GM12878 (cell line): ENCODE measurements at regions not wholly inside any gene's neighbourhood (a gene's known extent, or its start where the extent isn't known, plus 50 kb on each side); places are given as distances from the start of the nearest gene placed in this dataset.

Experiments used
- ATAC-seq: fragments of 200-7000 bp; cut with Tn5 transposase; 3 replicates; pipeline ENCODE4 v1.9.1; 2020; ENCODE audit warnings: mild to moderate bottlenecking, moderate library complexity
- BruUV-seq: library from RNA; stranded (reverse); fragments of 400-500 nt; replicated peaks from 2 replicates; lab custom pipeline; 2021; lab: Mats Ljungman, UMichigan
- CTCF ChIA-PET: fragments of 300-600 bp; sonication (Branson Sonifier 250); formaldehyde crosslinking; extraction: SDS; loops from one replicate; lab custom pipeline; 2021; ENCODE audit warnings: inconsistent platforms; lab: Yijun Ruan, JAX
- POLR2A ChIA-PET: fragments of 350-600 bp; formaldehyde crosslinking; extraction: SDS; loops from one replicate; lab custom pipeline; 2021; ENCODE audit warnings: inconsistent platforms; lab: Charles Lee
- RAD21 ChIA-PET: fragments of 300-600 bp; sonication (Branson Sonifier 250); formaldehyde crosslinking; loops from one replicate; lab custom pipeline; 2023; ENCODE audit warnings: antibody characterized with exemption; ENCODE audit not compliant: unreplicated experiment; lab: Charles Lee
- SMC1A ChIA-PET: fragments of 300-600 bp; sonication (Branson Sonifier 250); formaldehyde crosslinking; loops from one replicate; lab custom pipeline; 2023; ENCODE audit not compliant: unreplicated experiment, uncharacterized antibody; lab: Charles Lee
- DNase-seq: peaks from one replicate; pipeline ENCODE4 v3.0.0-alpha.2; 2011; ENCODE audit warnings: low read depth, low spot score
- FAIRE-seq: peaks from 3 replicates; lab custom pipeline; 2011; peaks lifted over from hg19 to GRCh38; lab: Jason Lieb, UNC
- H2AFZ ChIP-seq: 2 replicates; pipeline ENCODE4 v1.6.0; 2011; ENCODE audit warnings: low read depth, low read length, control low read depth; ENCODE audit not compliant: control insufficient read depth
- H3K27ac ChIP-seq: 2 replicates; pipeline ENCODE4 v1.5.1; 2011; ENCODE audit warnings: control low read depth; ENCODE audit not compliant: control insufficient read depth, insufficient read depth
- H3K27me3 ChIP-seq, 2 experiments: replicated peaks in 1 of 2; 2 replicates each; pipeline versions ENCODE4 v1.6.0 to v1.6.1; 2011; ENCODE audit warnings: low read length in 1 of 2; ENCODE audit not compliant: control insufficient read depth in 2 of 2, insufficient read depth in 2 of 2
- H3K36me3 ChIP-seq, 2 experiments: 2 replicates each; pipeline ENCODE4 v1.5.1; 2011; ENCODE audit warnings: low read length in 1 of 2; ENCODE audit not compliant: control insufficient read depth in 2 of 2, insufficient read depth in 2 of 2
- H3K4me1 ChIP-seq: 2 replicates; pipeline ENCODE4 v1.6.1; 2011; ENCODE audit warnings: mild to moderate bottlenecking, low read length, moderate library complexity, mixed read lengths; ENCODE audit not compliant: control insufficient read depth, insufficient read depth
- H3K4me2 ChIP-seq: 2 replicates; pipeline ENCODE4 v1.6.0; 2011; ENCODE audit warnings: control low read depth; ENCODE audit not compliant: control insufficient read depth, insufficient read depth
- H3K4me3 ChIP-seq: fragments of 200-600 bp; sonication (generic); 2 replicates; pipeline ENCODE4 v1.5.1; 2016
- H3K79me2 ChIP-seq: 2 replicates; pipeline ENCODE4 v1.6.0; 2011; ENCODE audit warnings: low read length; ENCODE audit not compliant: control insufficient read depth, insufficient read depth
- H3K9ac ChIP-seq: 2 replicates; pipeline ENCODE4 v1.8.0; 2011; ENCODE audit warnings: low read length, control low read depth, mixed read lengths; ENCODE audit not compliant: control insufficient read depth, insufficient read depth
- H3K9me3 ChIP-seq: replicated peaks from 3 replicates; pipeline ENCODE4 v1.5.1; 2011; ENCODE audit warnings: mild to moderate bottlenecking, low read length; ENCODE audit not compliant: control insufficient read depth, insufficient read depth
- H4K20me1 ChIP-seq: 2 replicates; pipeline ENCODE4 v1.6.0; 2011; ENCODE audit not compliant: control insufficient read depth, insufficient read depth
- CBX3 ChIP-seq: fragments of 200-600 bp; sonication (generic); IDR thresholded peaks from 2 replicates; pipeline ENCODE4 v1.6.1; 2016; ENCODE audit warnings: low read depth, borderline replicate concordance
- GABPA ChIP-seq: IDR thresholded peaks from 2 replicates; pipeline ENCODE4 v1.6.1; 2014; ENCODE audit warnings: antibody characterized with exemption, low read depth, mild to moderate bottlenecking, inconsistent platforms
- IRF4 ChIP-seq: IDR thresholded peaks from 2 replicates; pipeline ENCODE4 v1.6.1; 2011; ENCODE audit warnings: low read depth, low read length
- KLF5 ChIP-seq: fragments of 450-650 bp; IDR thresholded peaks from 2 replicates; pipeline ENCODE4 v1.6.1; 2014; ENCODE audit warnings: mild to moderate bottlenecking; ENCODE audit not compliant: partially characterized antibody
- NRF1 ChIP-seq: conservative IDR thresholded peaks from 2 replicates; pipeline ENCODE4 v1.6.1; 2011; ENCODE audit warnings: mild to moderate bottlenecking, low read depth, low read length, improper control_type of control experiment
- POLR2AphosphoS2 ChIP-seq: IDR thresholded peaks from 2 replicates; pipeline ENCODE4 v1.6.1; 2011; ENCODE audit warnings: low read depth, mild to moderate bottlenecking, low read length, improper control_type of control experiment, moderate library complexity
- SIX5 ChIP-seq: IDR thresholded peaks from 2 replicates; pipeline ENCODE4 v1.6.1; 2011; ENCODE audit warnings: mild to moderate bottlenecking, low read depth, low read length, moderate library complexity; ENCODE audit not compliant: severe bottlenecking
- SMARCA5 ChIP-seq: fragments of 450-650 bp; IDR thresholded peaks from 2 replicates; pipeline ENCODE4 v1.6.1; 2017; ENCODE audit warnings: mild to moderate bottlenecking
- SPI1 ChIP-seq: IDR thresholded peaks from 2 replicates; pipeline ENCODE4 v1.6.1; 2011; ENCODE audit warnings: low read depth, mild to moderate bottlenecking, low read length, moderate library complexity, borderline replicate concordance; ENCODE audit not compliant: insufficient read depth
- STAT3 ChIP-seq: IDR thresholded peaks from 2 replicates; pipeline ENCODE4 v1.6.1; 2011; ENCODE audit warnings: low read depth, low read length, improper control_type of control experiment
- SUZ12 ChIP-seq: fragments of 200-600 bp; sonication (generic); IDR thresholded peaks from one replicate; pipeline ENCODE4 v1.6.1; 2018; ENCODE audit warnings: antibody characterized with exemption, mild to moderate bottlenecking; ENCODE audit not compliant: unreplicated experiment
- TCF7 ChIP-seq: IDR thresholded peaks from 2 replicates; pipeline ENCODE4 v1.6.1; 2014; ENCODE audit warnings: antibody characterized with exemption, borderline replicate concordance
- USF1 ChIP-seq: IDR thresholded peaks from 2 replicates; pipeline ENCODE4 v1.6.1; 2011; ENCODE audit warnings: borderline replicate concordance, low read depth, mild to moderate bottlenecking, moderate library complexity, mixed read lengths, low read length; ENCODE audit not compliant: insufficient read depth; ENCODE audit errors: extremely low read length
- ZBTB4 ChIP-seq: fragments of 450-650 bp; formaldehyde crosslinking; IDR thresholded peaks from 2 replicates; pipeline ENCODE4 v1.4.0; 2022; ENCODE audit warnings: mild to moderate bottlenecking, moderate library complexity
- ZNF274 ChIP-seq: IDR thresholded peaks from one replicate; pipeline ENCODE4 v1.8.0; 2011; ENCODE audit not compliant: insufficient read length, insufficient read depth
- ZNF384 ChIP-seq: IDR thresholded peaks from 2 replicates; pipeline ENCODE4 v1.6.1; 2012; ENCODE audit warnings: low read depth, mild to moderate bottlenecking, low read length, improper control_type of control experiment, borderline replicate concordance
- WGBS: methylation state at CpG from one replicate; pipeline ENCODE4 v1.1.6; 2016; ENCODE audit warnings: low lambda C conversion rate; ENCODE audit not compliant: insufficient replicate concordance, insufficient coverage; ENCODE audit errors: missing lambda C conversion rate; 5-methylcytosine and 5-hydroxymethylcytosine counted together
- in situ Hi-C: fragments of 300-500 bp; cut with MboI; formaldehyde crosslinking; loops from 9 replicates; pipeline ENCODE4 v1.14.3; 2018; ENCODE audit warnings: mixed read lengths
- intact Hi-C: fragments of 100-400 bp; cut with micrococcal nuclease; formaldehyde crosslinking; loops from one replicate; pipeline ENCODE4 v1.14.2; 2022; ENCODE audit not compliant: unreplicated experiment
- TF ChIP-seq, protein P1 (sequence below): fragments of 150-350 bp; IDR thresholded peaks from 2 replicates; pipeline ENCODE4 v1.6.1; 2016; ENCODE audit warnings: low read depth, low read length

- TF ChIP-seq, protein P1, sequence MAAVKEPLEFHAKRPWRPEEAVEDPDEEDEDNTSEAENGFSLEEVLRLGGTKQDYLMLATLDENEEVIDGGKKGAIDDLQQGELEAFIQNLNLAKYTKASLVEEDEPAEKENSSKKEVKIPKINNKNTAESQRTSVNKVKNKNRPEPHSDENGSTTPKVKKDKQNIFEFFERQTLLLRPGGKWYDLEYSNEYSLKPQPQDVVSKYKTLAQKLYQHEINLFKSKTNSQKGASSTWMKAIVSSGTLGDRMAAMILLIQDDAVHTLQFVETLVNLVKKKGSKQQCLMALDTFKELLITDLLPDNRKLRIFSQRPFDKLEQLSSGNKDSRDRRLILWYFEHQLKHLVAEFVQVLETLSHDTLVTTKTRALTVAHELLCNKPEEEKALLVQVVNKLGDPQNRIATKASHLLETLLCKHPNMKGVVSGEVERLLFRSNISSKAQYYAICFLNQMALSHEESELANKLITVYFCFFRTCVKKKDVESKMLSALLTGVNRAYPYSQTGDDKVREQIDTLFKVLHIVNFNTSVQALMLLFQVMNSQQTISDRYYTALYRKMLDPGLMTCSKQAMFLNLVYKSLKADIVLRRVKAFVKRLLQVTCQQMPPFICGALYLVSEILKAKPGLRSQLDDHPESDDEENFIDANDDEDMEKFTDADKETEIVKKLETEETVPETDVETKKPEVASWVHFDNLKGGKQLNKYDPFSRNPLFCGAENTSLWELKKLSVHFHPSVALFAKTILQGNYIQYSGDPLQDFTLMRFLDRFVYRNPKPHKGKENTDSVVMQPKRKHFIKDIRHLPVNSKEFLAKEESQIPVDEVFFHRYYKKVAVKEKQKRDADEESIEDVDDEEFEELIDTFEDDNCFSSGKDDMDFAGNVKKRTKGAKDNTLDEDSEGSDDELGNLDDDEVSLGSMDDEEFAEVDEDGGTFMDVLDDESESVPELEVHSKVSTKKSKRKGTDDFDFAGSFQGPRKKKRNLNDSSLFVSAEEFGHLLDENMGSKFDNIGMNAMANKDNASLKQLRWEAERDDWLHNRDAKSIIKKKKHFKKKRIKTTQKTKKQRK: no peak
- no peak for TF ChIP-seq TCF7
- TF ChIP-seq SMARCA5: no peak
- TF ChIP-seq SPI1: no peak
- TF ChIP-seq ZNF274: no peak
Observed at GRCh38 chr1:188406636-188407035, 1577.9 kb downstream of the PLA2G4A start (continued).

GRCh38 chr1:188420177-188420576 is 1591.4 kb downstream of the PLA2G4A start:
- Histone ChIP-seq H3K4me3 (no peak overlapping the region), H3K79me2 (no peaks in the 10 kb centered on the region), H3K9ac (no peak overlapping the region), H3K4me1 (no peaks in the 10 kb centered on the region), H2AFZ (no peak overlapping the region), H3K27me3 (no peaks in the 10 kb centered on the region), H3K36me3 (no peaks in the 10 kb centered on the region), H3K4me2 (no peak overlapping the region), H3K27ac (no peak overlapping the region), H3K9me3 (no peaks in the 10 kb centered on the region), H4K20me1 (no peaks in the 10 kb centered on the region)
- ATAC-seq (no peak), DNase-seq (no peak), FAIRE-seq (no peak)
- SMC1A ChIA-PET: no interaction called here
- intact Hi-C loops (no loop called here), in situ Hi-C loops (no loop called here)
- CTCF ChIA-PET: no interaction called here
- no TSS peak for BruUV-seq
- WGBS: 0% methylated on average over 1 of the region's 1 CpG
- RAD21 ChIA-PET: no interaction called here
- POLR2A ChIA-PET: no interaction called here
- TF ChIP-seq SIX5 (no peak), ZBTB4 (CRISPR knock-in tag) (no peak), IRF4 (no peak), CBX3 (no peak), KLF5 (no peak), ZNF384 (no peak), NRF1 (no peak), POLR2AphosphoS2 (no peak), SPI1 (no peak), USF1 (no peak), SUZ12 (no peak), GABPA (no peak), STAT3 (no peak)
